ENCODE measurements at regions not wholly inside any gene's neighbourhood (a gene's known extent, or its start where the extent isn't known, plus 50 kb on each side); places are given as distances from the start of the nearest gene placed in this dataset.
"Not testable (repeated sequence)": the region's sequence is repeated elsewhere in the genome, so short reads cannot be mapped to it uniquely, and the experiment has no call there.

DNA sequence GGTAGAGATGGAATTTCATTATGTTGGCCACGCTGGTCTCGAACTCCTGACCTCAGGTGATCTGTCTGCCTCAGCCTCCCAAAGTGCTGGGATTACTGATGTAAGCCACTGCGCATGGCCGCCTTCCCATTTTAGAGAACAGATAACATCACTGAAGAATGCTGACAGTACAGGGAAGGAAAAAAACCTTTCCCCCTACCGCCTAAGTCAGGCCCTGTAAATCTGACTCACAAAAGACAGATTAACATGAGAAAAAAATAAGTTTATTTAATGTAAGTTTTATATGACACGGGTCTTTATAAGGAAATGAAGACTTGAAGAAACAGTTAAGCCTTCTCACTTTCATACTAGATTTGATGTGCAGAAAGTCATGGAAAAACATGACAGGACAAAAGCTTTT, 227.2 kb upstream of the ZNF608 start:
- DNase-seq = no peak

DNA sequence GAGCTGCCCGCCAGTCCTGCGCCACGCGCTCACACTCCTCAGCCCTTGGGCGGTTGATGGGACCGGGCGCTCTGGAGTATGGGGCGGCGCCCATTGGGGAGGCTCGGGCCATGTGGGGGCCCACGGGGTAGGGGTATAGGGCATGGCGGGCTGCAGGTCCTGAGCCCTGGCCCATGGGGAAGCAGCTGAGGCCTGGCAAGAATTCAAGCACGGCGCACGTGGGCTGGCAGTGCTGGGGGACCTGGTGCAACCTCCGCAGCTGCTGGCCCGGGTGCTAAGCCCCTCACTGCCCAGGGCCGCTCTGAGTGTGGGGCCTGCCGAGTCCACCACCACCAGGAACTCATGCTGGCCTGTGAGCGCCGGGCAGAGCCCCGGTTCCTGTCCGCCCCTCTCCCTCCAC, 229.6 kb upstream of the ZNF608 start:
- DNase-seq = no peak

DNA sequence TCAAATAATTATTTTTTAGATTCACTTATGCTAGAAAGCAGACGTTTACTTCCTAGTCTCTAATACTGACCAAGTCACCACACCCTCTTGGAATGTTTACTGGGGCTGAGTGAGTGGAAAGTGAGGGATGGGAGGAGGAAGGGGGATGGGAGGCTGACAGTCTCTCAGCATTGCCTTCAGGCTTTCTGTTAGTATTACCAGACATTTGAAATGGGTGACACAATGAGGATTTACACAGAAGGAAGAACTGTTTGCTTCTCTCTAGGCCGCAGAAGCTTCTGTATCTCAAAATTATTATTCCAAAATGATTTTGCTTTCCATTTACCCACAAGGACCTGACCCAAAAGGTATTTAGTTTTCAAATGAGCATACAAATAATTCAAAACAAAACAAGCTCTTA, 232.8 kb upstream of the ZNF608 start:
- no peak for DNase-seq

DNA sequence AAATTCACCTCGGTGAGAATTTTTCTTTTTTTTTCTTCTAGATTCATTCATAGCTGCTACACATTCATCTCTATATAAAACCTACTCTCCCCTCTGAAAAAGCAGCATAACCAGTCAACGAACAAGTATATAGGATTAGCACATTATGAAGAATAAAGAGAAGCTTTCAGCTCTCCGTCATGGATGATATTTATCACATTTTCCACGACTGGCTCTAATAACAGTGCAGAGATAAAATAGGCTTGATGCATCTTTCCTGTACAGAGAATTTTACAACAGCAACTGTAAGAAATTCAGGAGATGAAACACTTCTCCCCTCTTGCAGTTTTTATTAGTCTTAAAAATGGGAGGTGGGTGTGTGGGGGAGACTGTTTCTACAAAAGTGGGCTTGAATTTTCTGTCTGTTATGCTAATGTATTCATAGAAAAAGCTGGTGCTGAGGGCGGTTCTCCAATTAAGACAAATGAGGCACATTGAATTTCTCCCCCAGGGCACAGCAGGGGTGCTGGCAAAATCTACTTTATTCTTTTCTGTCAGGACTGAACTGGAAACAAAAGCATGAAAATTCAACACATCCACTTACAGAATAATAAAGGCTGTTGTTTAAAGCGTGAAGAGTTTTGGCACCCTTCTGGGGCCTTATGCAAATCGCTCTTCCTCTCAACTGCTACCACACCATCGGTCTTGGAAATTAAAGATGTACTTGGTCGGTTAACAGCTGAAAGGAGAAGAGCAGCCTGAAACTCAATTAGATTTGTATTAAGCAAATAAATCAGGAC, 233.9 kb upstream of the ZNF608 start:
- no peak for DNase-seq

DNA sequence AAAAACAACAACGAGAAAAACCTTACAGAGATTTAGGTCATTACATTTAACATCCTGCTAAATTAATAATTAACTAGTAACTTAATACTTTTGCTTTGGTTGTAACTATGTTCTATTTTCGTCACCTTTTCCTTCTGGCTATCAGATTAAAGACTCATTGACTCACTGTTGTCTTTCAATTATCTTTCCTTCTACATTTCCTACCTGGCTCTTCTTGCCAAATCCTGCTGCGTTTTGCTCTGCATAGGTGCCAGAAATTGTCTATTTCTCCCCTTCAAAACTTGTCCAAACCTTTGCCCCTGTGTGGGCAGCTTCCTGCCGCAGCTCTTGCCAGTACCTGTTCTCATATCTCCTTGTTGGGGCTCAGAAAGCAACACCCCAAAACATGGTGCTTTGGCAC, 235.5 kb upstream of the ZNF608 start:
- no peak for DNase-seq

DNA sequence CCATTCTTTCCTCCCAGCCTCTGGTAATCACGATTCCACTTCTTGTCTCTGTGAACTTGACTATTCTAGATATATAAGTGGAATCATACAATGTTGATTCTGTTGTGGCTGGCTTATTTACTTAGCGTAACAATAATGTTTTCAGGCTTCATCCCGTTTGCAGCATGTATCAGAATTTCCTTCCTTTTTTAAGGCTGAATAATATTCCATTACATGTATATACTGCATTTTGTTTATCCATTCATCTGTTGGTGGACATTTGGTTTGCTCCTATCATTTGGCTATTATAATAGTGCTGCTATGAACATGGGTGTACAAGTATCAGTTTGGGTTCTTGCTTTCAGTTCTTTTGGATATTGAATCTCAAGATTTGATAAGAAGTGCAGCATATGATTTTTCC, 239.7 kb upstream of the ZNF608 start:
- no peak for DNase-seq

DNA sequence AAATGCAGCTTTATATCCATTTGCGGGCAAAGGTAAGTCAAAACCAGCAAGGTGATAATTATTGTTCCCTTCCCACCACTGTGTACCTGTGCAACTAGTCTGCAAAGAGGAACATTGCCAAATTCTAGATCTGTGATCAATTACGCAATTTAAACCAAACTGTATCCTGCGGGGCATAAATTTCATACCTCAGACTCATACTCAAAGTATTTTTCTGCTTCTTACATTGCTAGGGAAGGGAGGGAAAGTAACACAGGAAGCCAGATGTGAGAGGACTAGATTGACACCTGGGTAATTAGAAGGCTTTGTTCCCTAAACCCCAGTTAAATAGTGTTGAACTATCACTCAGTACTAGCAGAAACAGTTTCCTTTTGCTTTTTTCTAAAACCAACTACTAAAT, 240.2 kb upstream of the ZNF608 start:
- no peak for DNase-seq

DNA sequence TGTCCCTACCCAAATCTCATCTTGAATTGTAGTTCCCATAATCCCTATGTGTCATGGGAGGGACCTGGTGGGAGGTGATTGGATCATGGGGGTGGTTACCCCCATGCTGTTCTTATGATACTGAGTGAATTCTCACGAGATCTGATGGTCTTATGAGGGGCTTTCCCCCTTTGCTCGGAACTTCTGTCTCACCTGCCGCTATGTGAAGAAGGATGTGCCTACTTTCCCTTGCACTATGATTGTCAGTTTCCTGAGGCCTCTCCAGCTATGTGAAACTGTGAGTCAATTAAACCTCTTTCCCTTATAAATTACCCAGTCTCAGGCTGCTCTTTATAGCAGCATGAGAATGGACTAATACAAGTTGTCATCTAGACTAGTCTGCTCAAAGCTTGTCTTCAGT, 241.3 kb upstream of the ZNF608 start:
- DNase-seq = not testable (repeated sequence)

DNA sequence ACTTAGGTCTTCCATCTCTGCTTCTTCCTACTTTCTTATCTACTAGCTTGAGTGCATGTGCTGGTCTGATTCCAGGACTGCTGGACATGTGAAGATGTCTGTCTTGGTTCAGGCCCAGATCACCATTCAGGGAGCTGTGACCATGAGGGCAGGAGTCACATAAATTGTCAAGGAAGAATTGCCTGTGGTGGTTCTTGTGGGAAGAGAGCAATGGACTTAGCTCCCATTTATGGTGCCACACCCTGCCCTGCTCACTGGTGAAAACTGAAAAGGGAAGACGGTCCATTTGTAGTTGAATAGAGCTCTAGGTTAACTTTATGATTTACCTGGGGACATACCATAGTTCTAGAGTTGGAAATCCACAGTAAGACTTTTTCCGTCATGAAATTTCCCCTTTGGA, 244.3 kb upstream of the ZNF608 start:
- no peak for DNase-seq

DNA sequence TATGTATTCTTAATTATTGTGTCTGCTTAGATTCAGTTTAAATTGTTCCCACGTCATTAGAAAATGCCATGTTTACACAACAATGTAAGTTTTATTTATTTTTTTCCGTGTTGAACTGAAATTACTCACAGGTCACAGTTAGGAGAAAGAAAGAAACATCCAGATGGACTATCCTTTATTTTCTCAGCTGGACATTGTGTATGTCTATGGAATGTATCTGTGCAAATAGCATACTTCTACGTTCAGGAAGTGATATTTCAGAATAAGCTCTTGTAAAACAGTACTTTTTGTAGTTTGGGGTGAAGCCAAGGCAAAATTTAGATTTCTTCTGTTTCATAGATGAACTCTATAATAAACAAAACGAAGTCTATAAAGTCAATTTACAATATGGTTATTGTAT, 249.0 kb upstream of the ZNF608 start:
- DNase-seq = no peak

DNA sequence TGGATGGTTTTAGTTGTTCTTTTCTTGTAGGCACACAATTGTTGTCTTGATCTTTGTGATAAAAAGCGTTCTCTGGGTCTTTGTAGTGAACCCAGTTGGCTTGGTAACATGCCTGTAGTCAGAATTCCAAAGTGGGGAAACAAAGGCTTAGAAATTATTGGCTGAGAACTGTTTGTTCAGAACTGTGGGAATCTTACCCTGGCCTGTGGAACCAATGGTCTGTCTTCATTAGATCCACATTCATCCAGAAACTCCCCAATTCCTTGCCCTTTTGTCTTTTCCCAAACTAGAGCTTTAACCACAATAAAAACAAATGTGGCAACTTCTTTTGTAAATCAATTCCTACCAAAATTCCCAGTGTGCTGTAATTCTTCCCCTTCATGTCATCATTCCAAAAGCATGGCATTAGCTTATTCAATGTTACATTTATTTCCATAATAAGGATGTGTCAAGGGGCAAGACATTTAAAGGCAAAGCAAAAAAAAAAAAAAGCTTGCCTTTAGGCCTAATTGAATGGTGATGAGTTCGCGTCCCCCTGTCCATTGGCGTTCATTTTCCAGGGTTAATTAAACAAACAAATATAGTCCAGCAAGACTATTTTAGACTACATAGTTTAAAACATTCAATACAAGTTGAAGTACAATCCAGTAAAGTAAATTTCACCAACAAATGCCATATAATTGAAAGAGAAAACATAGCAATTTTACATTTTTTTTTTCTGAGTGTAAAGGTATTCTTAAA, 249.8 kb upstream of the ZNF608 start:
- DNase-seq = no peak

DNA sequence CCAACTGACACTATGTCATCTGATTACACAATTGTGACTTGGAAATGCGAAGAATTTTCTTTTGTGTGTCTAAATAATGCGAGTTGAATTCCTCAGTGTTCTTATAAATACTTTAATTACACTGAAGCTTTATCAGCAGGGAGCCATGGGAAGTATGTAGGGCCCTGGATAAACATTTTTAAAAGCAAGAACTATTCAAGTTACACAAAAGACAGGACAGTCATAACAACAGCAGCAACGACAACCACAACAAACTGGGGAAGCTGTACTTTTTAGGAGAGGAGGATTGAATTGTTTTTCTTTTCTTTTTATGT, 250.3 kb upstream of the ZNF608 start:
- DNase-seq = no peak

DNA sequence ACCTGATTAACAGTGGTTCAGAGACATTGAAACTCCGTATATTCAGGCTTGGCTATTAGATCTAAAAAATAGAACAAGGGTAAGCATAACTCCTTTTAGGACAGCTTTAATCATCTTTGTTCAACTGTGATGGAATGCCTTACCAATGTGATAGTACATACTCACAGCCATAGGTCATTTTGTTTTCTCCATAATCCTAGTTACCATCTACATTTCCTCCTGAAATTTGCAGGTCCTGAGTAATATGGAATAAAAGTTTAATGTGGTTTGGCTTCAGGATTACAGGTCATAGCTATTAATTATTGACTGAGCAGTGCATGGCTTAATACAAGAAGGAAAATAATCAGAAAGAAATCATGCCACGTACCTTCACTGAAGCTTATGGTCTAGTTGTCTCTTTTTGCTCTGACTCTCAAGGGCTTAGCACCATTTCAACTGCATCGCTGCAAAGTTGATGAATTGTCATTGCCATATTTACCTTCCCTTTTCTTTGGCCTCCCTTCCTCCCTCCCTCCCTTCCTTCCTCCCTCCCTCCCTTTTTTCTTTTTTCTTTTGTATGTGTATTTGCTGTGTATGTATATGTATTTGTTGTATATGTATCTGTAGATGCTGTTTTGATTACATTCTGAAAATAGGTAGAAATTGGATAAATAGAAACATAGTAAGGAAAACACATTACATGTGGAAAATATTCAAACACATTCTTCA, 250.9 kb upstream of the ZNF608 start:
- DNase-seq = no peak

DNA sequence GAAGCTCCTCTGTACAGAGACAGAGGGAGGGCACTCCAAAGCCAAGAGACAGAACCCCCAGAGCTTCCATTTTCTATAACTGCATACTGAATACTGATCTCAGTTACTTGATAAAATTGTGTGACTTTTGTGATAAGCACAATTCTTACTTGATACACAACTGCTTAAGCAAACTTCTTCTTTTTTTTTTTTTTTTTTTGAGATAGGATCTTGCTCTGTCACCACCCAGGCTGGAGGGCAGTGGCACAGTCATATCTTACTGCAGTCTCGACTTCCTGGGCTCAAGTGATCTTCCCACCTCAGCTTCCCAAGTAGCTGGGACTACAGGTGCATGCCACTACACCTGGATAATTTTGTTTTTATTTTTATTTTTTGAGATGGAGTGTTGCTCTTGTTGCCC, 252.1 kb upstream of the ZNF608 start:
- DNase-seq = no peak

DNA sequence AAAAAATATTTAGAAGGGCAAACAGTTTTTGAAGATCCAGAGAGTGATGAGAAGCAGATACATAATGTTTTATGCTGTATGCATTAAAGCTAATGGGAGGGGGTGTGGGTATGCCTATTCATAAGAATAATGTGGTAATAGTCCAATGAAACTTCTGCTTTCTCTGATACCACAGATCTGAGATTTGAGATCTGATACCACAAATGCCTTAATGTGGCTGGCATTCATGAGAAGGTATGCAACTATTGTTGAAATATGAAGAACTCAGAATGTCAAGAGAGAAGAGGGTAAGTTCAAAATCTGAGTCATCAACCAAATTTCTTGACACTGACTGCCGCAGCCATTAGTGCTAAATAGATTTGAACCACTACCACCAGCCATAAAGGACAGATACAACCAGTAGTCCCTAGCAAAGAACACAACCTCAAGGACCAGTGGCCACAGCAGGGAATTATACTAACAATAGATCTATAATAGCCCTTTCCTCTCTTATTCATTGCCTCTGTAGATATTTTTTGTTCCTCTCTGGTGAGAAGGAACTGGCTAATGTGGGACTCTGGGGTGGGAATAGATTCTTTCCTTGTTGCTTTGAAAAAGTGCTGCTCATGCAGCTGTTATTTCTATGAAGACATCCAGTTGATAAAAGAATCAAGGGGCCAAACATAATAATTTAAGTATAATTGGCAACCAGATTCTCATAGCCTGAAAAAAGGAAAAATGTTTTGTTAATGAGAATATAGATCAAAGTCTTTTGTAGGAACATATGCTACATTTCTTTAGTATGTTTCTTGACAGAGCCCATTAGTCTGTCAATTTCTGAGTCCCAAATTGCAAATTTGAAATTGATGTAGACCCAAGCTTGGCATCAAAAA, 256.5 kb upstream of the ZNF608 start:
- DNase-seq = no peak

DNA sequence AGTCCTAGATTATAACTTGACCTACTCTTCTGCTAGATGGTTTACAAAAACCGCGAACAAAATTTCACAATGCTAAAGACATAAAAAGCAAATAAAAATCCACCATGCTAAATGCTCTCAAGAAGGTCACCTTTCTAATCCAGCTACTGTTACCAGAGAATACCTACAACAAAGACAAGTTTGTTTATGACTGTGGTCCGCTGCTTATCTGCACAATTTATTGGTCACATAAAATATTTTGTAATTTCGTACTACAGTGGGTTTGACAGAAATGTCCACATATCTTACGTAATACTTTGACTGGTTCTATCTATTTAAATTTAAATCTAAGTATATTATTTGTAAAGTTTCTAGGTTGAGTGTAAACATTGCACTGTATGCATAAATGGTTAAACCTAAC, 257.6 kb upstream of the ZNF608 start:
- no peak for DNase-seq

DNA sequence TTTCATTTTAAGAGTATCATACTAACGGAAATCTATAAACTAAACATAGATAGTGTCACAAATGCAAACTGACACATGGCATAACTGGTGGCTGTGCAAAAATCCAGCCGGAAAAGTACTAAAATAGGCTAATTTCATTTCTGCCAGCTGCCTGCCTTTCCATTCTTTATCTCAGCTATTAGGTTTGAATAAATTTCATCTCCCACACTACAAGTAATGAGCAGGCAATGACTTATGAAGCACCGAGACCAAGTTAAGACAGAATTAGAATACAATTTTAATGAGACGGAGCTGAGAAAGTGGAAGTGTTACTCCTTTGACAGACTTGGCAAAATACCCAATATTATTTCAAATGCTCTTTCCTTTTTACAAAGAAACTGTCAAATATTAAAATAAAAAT, 258.8 kb upstream of the ZNF608 start:
- DNase-seq = no peak

DNA sequence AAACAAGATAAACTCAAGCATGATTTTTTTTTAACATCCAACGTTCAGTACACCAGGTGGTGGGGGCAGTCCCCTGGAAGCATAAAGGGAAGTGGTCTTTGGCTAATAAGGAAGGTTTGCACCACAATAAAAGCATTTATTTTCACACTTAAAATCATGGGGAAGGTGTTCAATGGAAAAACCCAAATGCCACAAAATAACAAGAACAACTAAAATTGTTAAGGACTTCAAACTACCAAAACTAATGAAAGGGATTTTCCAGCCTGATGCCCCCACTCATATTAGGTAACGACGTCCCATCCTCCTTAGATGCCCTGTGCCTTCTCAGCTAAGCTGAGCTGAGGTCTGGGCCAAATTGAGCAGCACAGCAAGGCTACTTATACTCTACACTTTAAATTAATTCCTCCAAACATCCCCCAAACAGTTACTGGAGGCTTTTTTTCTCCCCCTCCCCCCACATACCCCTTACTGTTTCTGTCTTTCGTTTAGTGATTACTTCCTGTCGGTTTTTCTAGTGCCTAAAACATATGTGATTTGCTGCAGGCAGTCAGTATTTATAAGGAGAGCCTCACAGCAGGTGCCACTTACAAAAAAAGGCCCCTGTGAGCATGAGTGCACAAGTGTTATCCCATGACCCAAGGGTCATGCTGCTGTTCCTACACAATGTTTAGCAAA, 259.7 kb upstream of the ZNF608 start:
- no peak for DNase-seq

DNA sequence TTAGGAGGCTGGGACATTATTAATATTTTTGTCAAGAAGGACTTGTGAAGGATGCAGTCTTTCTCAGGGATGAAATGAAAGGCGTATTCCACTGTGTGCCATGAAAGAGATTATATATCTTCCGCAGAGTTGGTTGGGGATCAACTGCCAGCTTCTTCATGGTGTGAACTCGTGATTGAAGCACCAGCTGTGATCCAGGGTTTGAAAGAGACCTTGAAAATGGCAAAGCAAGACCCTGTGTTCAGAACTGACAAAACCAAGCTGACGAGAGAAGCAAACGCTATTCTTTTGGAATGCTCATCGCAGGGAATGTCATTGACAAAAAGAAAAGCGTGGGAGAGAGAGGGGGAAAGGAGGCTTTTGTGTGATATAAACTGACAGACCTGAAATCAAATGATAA, 263.9 kb upstream of the ZNF608 start:
- DNase-seq = no peak

DNA sequence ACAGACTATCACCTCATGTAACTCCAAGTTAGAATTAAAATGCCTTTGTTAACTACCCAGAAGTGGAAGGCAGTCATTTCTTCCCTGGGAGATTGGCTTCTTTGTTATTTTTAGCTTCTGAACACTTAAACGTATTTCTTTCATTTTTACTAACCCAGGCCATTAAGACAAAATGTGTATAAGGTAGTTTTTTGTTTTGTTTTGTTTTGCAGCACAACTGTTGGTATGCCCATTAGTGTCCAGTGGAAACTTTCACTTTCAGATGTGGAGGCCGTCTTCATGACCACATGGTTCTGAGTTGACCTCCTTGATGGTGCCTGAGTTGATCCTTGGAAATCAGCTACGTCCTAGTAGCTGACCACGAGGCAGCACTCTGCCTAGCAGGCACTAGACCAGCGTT, 264.6 kb upstream of the ZNF608 start:
- no peak for DNase-seq

DNA sequence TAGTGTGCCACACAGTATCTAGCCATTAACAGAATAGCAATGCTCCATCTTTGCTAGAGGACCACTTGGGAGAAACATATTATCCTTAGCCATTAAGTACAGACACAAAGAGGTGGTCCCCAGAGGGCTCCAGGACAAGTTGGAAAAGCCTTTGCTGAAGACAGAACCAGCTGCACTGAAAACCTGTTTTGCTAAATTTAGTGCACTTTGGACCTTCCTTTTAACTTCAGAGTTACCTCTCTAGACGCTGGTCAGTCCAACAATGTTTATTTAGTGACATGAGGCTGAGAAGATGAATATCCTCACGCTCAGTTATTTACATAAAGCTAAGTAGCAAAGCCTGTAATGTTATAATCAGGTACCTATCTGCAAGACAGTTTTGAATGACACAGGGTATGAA, 265.0 kb upstream of the ZNF608 start:
- DNase-seq = no peak

DNA sequence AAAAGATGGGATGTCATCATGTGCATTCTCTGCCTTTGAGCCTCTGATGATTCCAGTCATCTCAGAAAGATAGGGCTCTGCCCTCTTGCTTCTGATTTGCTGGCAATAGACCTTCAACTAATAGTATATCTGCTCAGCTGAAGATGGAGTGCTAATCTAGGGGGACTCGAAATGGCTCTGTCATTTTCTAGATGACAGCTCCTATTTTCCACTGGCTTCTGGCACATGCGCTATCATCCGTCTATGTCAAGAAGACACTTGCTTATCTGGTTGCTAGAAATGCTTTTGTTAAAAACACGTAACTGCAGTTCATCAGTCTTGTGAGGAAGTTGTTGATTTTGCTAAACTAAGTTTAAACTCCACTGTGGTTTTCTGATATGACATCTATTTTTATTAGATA, 265.5 kb upstream of the ZNF608 start:
- DNase-seq = no peak

Data from activated CD4-positive, CD25-positive, alpha-beta regulatory T cell (primary cell).